RWPE1 (cell line): ENCODE measurements at regions not wholly inside any gene's neighbourhood (a gene's known extent, or its start where the extent isn't known, plus 50 kb on each side); places are given as distances from the start of the nearest gene placed in this dataset.

Experiments used
- CTCF ChIA-PET: fragments of 350-600 bp; sonication (Branson Sonifier 250); formaldehyde crosslinking; extraction: SDS; loops from one replicate; lab custom pipeline; 2021; lab: Yijun Ruan, JAX
- POLR2A ChIA-PET: fragments of 400-600 bp; formaldehyde crosslinking; extraction: SDS; loops from one replicate; lab custom pipeline; 2020; ENCODE audit warnings: antibody characterized with exemption; ENCODE audit not compliant: low non-redundant PET; lab: Yijun Ruan, JAX
- DNase-seq: peaks from one replicate; pipeline ENCODE4 v3.0.0; 2012; ENCODE audit warnings: low spot score
- H3K27ac ChIP-seq: fragments of 450-650 bp; 2 replicates; pipeline ENCODE4 v1.5.1; 2017
- CTCF ChIP-seq: fragments of 450-650 bp; conservative IDR thresholded peaks from 2 replicates; pipeline ENCODE4 v1.5.1; 2017; ENCODE audit warnings: low read depth, mild to moderate bottlenecking

DNA sequence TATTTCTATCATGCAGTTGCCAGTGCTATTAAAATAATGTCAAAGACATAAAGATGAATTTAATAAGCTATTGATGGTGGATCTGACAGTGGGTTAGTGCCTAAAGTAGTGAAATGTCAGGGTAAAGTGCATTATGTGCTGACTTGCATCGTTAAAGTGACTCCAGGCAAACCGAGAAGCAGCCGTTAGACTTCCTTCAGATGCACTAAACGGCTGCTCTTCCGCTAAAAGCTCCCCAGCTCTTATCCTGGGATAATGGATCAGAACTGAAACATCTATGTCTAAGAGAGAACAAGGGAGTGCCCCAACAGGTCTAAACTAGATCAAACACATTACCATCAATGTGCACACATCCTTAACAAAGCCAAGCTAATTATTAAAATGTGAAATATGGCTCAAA, 468.2 kb downstream of the NTRK2 start:
- CTCF ChIA-PET = interaction anchor here (0.6 to 1.2 kb wide), 3 partner anchors 15 to 301 kb away, joined by 3 to 4 read pairs (median 3); no protein-coding TSS in a partner anchor

DNA sequence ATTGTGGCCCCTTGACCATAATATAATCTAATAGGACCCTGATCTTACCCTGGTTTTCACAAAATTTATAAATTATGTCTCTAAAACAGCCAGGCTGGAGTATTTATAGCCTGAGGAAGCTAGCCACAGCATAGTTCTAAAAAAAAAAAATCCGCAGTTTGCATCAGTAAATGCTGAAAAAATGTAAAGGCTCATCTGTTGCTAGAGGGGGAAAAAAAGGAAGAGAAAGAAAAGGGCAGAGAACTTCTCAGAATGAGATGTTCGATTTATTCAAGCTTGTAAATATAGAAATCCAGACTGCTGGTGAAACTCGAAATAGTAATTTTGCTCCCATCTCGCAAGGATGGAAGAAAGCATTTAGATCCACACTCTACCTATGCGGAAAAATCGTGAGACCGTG, 467.5 kb downstream of the NTRK2 start:
- CTCF ChIA-PET = interaction anchor here (1.2 kb wide), 1 partner anchor 20 kb away, joined by 3 read pairs; no protein-coding TSS in a partner anchor
- TF ChIP-seq CTCF = no peak
- POLR2A ChIA-PET = interaction anchor here (0.5 kb wide), 1 partner anchor 9 kb away, joined by 4 read pairs; no protein-coding TSS in a partner anchor
- DNase-seq = no peak
- no peak overlapping the region for H3K27ac ChIP-seq

More for the DNA sequence above, 468.2 kb downstream of the NTRK2 start:
- H3K27ac ChIP-seq = no peak overlapping the region
- no peak for TF ChIP-seq CTCF
- POLR2A ChIA-PET = no interaction called here
- no peak for DNase-seq

DNA sequence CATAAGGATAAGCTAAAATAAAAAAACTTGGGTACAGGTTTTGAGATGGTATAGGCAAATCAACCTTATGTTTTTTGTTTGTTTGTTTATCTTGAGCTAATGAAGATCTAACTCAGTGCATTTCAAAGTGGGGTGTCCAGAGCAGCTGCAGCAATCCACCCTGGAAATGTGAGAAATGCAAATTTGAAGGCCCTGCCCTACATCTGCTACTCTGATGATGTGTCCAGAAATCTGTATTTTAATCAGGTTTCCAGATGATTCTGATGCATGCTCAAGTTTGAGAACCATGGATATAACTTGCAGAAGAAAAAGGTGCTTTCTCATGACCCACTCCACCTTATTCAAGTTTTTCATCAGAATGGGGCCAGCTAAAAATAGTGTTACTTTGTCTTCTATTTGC, 467.0 kb downstream of the NTRK2 start:
- CTCF ChIA-PET = interaction anchor here (0.6 kb wide), 1 partner anchor 429 kb away, joined by 3 read pairs; no protein-coding TSS in a partner anchor
- no peak for TF ChIP-seq CTCF

GRCh38 chr9:85130764-85131163, 461.2 kb downstream of the NTRK2 start:
- POLR2A ChIA-PET = no interaction called here
- DNase-seq = no peak
- no peak for TF ChIP-seq CTCF
- H3K27ac ChIP-seq = no peak overlapping the region
- CTCF ChIA-PET = no interaction called here

More for the DNA sequence above, 467.0 kb downstream of the NTRK2 start:
- DNase-seq = no peak
- no peak overlapping the region for H3K27ac ChIP-seq
- POLR2A ChIA-PET = interaction anchor here (0.5 kb wide), 1 partner anchor 9 kb away, joined by 4 read pairs; no protein-coding TSS in a partner anchor

DNA sequence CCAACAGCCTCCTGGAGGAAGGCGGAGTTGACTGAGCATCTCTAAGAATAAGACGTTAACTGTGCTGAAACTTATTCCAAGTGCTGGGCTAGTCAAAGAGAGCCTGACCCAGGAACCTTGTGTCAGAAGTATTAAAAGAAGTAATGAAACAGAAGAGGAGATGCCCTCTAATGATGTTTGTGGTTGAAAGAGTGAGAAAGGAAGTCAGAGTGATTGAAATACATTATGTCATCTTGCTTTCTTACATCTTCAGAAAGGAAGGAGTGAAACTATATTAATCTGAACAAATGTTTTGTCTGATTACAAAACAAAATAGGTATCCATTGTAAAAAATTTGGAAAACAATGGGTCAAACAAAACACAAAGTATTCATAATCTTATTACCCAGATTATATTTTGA, 460.7 kb downstream of the NTRK2 start:
- ChIA-PET POLR2A (no interaction called here), CTCF (interaction anchor here (0.7 kb wide), 1 partner anchor 63 kb away, joined by 4 read pairs; no protein-coding TSS in a partner anchor)
- no peak overlapping the region for H3K27ac ChIP-seq
- no peak for DNase-seq
- no peak for TF ChIP-seq CTCF

GRCh38 chr9:85129514-85129913, 460.0 kb downstream of the NTRK2 start:
- TF ChIP-seq CTCF = no peak
- CTCF ChIA-PET = no interaction called here
- no peak overlapping the region for H3K27ac ChIP-seq
- DNase-seq = no peak
- POLR2A ChIA-PET = no interaction called here
